ENCODE measurements at regions not wholly inside any gene's neighbourhood (a gene's known extent, or its start where the extent isn't known, plus 50 kb on each side); places are given as distances from the start of the nearest gene placed in this dataset.

GRCh38 chr3:94251566-94251965, 188.7 kb downstream of the NSUN3 start:
- TF ChIP-seq GATA3 (IDR thresholded peaks at IDR 0.05; ENCODE audit: low read depth, low read length) (no peak), GATA2 (IDR thresholded peaks at IDR 0.05; ENCODE audit: low read depth, low read length) (no peak)
